Mucosa of descending colon (tissue), 3 donors: ENCODE measurements at regions not wholly inside any gene's neighbourhood (a gene's known extent, or its start where the extent isn't known, plus 50 kb on each side); places are given as distances from the start of the nearest gene placed in this dataset.

ENCODE experiments used
- ATAC-seq: fragments of 200-7000 bp; cut with Tn5 transposase; one replicate; pipeline ENCODE4 v1.9.1; 2020; ENCODE audit warnings: mild to moderate bottlenecking, moderate library complexity
- DNase-seq, 3 donors: peaks; one replicate each; pipeline ENCODE4 v3.0.0-alpha.2; 2020
- H3K36me3 ChIP-seq: fragments of 200-600 bp; one replicate; pipeline ENCODE4 v1.8.0; 2021; ENCODE audit warnings: low read depth, mild to moderate bottlenecking
- H3K4me1 ChIP-seq: fragments of 200-600 bp; one replicate; pipeline ENCODE4 v1.8.0; 2021; ENCODE audit warnings: low read depth, mild to moderate bottlenecking
- H3K4me3 ChIP-seq: fragments of 200-600 bp; one replicate; pipeline ENCODE4 v1.8.0; 2021; ENCODE audit warnings: mild to moderate bottlenecking
- H3K9me3 ChIP-seq: fragments of 200-600 bp; one replicate; pipeline ENCODE4 v1.8.0; 2021; ENCODE audit warnings: mild to moderate bottlenecking
- CTCF ChIP-seq: fragments of 200-600 bp; IDR thresholded peaks from one replicate; pipeline ENCODE4 v1.8.0; 2022; ENCODE audit warnings: antibody characterized with exemption, mild to moderate bottlenecking
- intact Hi-C, 2 donors: fragments of 100-400 bp; cut with DNase I in 1 of 2; cut with micrococcal nuclease in 1 of 2; formaldehyde crosslinking; loops; one replicate each; pipeline versions ENCODE4 v1.11.0 to v1.11.1; 2022; cut with DNase I, micrococcal nuclease
- donor health status: DM: no; HTN: no; CAD: no; lungs with moderate emphysema.
- donor health status: DM: no; HTN: no; CAD: no.
- donor health status: DM: no; HTN: yes; CAD: no.

- intact Hi-C loops = no loop called here
- Histone ChIP-seq H3K4me3 (no peak overlapping the region), H3K4me1 (no peaks in the 10 kb centered on the region), H3K9me3 (no peaks in the 10 kb centered on the region), H3K36me3 (no peaks in the 10 kb centered on the region)
- DNase-seq (no peak), ATAC-seq (no peak)
- TF ChIP-seq CTCF = no peak
These were observed 1145.2 kb upstream of the GJE1 start for GRCh38 chr6:140987364-140988155.

- TF ChIP-seq CTCF = no peak
- no peak for DNase-seq
- Histone ChIP-seq H3K4me1 (no peaks in the 10 kb centered on the region), H3K4me3 (no peak overlapping the region), H3K36me3 (no peaks in the 10 kb centered on the region), H3K9me3 (no peaks in the 10 kb centered on the region)
- intact Hi-C loops = no loop called here
- ATAC-seq = no peak
These were observed 1146.9 kb upstream of the GJE1 start for GRCh38 chr6:140985679-140986275.

GRCh38 chr6:140980265-140980887 is 1152.3 kb upstream of the GJE1 start:
- no peak overlapping the region for H3K4me3 ChIP-seq
- no peaks in the 10 kb centered on the region for H3K36me3 ChIP-seq
- no peaks in the 10 kb centered on the region for H3K4me1 ChIP-seq
- ATAC-seq (no peak), DNase-seq (no peak)
- no peaks in the 10 kb centered on the region for H3K9me3 ChIP-seq
- no peak for TF ChIP-seq CTCF
- intact Hi-C loops = no loop called here

GRCh38 chr6:140979642-140980091 is 1153.1 kb upstream of the GJE1 start:
- ATAC-seq (no peak), DNase-seq (no peak)
- intact Hi-C loops = no loop called here
- H3K4me3 ChIP-seq = no peak overlapping the region
- no peaks in the 10 kb centered on the region for H3K4me1 ChIP-seq
- H3K9me3 ChIP-seq = no peaks in the 10 kb centered on the region
- no peak for TF ChIP-seq CTCF
- H3K36me3 ChIP-seq = no peaks in the 10 kb centered on the region

- Histone ChIP-seq H3K36me3 (no peaks in the 10 kb centered on the region), H3K9me3 (no peaks in the 10 kb centered on the region), H3K4me3 (no peak overlapping the region), H3K4me1 (no peaks in the 10 kb centered on the region)
- intact Hi-C loops = no loop called here
- ATAC-seq (no peak), DNase-seq (no peak)
- TF ChIP-seq CTCF = no peak
These were observed 1155.3 kb upstream of the GJE1 start for GRCh38 chr6:140977403-140977802.
